ENCODE measurements at regions not wholly inside any gene's neighbourhood (a gene's known extent, or its start where the extent isn't known, plus 50 kb on each side); places are given as distances from the start of the nearest gene placed in this dataset.

DNA sequence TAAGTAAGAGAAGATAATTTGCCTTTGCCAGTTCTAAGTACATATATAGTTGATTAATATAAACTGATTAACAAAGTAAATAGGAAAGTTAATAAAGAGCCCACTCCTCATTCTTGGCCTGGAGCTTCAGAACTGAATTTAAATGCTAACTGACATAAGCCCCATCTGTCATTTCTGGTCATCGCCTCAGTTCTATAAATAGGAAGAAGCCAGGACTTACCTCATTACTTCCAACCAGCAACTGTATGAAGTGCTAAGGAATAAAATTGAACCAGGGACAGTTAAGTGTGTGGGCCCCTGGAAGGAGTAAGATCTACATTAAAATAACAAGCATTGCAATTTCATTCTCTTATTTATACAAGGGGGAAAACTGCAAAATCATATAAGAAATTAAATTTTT lies 52.0 kb upstream of the PDLIM5 start:
- no peaks in the 10 kb centered on the region for H3K9me2 ChIP-seq (ENCODE audit: insufficient read depth)
- no peak overlapping the region for H2AFZ ChIP-seq
- WGBS, 2 experiments (ENCODE audit: low coverage in 1 of 2, low lambda C conversion rate in 2 of 2, missing lambda C conversion rate in 2 of 2) = 52 to 54% methylated on average over 1 of the region's 1 CpG
- H4K20me1 ChIP-seq (ENCODE audit: insufficient read depth) = no peaks in the 10 kb centered on the region
- no peak overlapping the region for H3K4me2 ChIP-seq (ENCODE audit: unreplicated experiment)
- H3K4me3 ChIP-seq = no peak overlapping the region
- H3K27me3 ChIP-seq (replicated peaks; ENCODE audit: insufficient read depth) = no peaks in the 10 kb centered on the region
- no peaks in the 10 kb centered on the region for H3K9me3 ChIP-seq (ENCODE audit: low read depth)
- in situ Hi-C loops (cut with MboI) = loop anchor here (25.0 kb wide), 2 partner anchors 587 to 713 kb away; no protein-coding TSS in a partner anchor
- no peaks in the 10 kb centered on the region for H3K4me1 ChIP-seq (ENCODE audit: insufficient read depth)
- no peak for TF ChIP-seq EZH2 (IDR thresholded peaks at IDR 0.05; ENCODE audit: insufficient read depth, poor library complexity, severe bottlenecking)
- TF ChIP-seq EZH2phosphoT487 (IDR thresholded peaks at IDR 0.05; ENCODE audit: insufficient read depth, low read depth) = no peak
- no peaks in the 10 kb centered on the region for H3F3A ChIP-seq (ENCODE audit: insufficient read depth)
- H3K9ac ChIP-seq = no peak overlapping the region
- DNase-seq = no peak
- H3K79me2 ChIP-seq (ENCODE audit: insufficient read depth) = no peaks in the 10 kb centered on the region
- H3K36me3 ChIP-seq (ENCODE audit: low read depth) = no peaks in the 10 kb centered on the region
- H3K27ac ChIP-seq = no peak overlapping the region

DNA sequence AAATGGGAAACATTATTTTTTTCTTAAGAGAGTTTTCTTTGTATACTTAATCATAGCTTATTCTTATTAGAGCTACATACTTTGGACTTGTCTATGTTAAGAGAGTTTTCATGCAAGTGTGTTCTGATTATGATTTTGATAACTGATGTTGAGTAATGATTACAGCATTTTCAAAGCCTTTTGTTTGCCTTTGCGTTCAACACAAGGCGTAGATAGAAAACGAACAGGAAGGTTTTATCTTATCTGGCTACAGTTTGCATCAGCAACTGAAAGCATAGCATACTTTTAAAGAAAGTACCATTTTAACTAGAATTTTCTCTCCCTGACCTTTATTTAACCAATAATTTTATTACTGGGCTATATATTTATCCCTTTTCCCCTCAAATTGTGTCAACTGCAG lies 51.6 kb upstream of the PDLIM5 start:
- no peaks in the 10 kb centered on the region for H3K9me2 ChIP-seq (ENCODE audit: insufficient read depth)
- H3K4me2 ChIP-seq (ENCODE audit: unreplicated experiment) = no peak overlapping the region
- H3K9ac ChIP-seq = no peak overlapping the region
- H3K79me2 ChIP-seq (ENCODE audit: insufficient read depth) = no peaks in the 10 kb centered on the region
- TF ChIP-seq EZH2 (IDR thresholded peaks at IDR 0.05; ENCODE audit: insufficient read depth, poor library complexity, severe bottlenecking) (no peak), EZH2phosphoT487 (IDR thresholded peaks at IDR 0.05; ENCODE audit: insufficient read depth, low read depth) (no peak)
- no peaks in the 10 kb centered on the region for H3K4me1 ChIP-seq (ENCODE audit: insufficient read depth)
- H3K36me3 ChIP-seq (ENCODE audit: low read depth) = no peaks in the 10 kb centered on the region
- in situ Hi-C loops (cut with MboI) = loop anchor here (25.0 kb wide), 1 partner anchor 712 kb away; no protein-coding TSS in a partner anchor
- WGBS, 2 experiments (ENCODE audit: low coverage in 1 of 2, low lambda C conversion rate in 2 of 2, missing lambda C conversion rate in 2 of 2) = 89 to 93% methylated on average over 3 of the region's 3 CpGs
- H3K27me3 ChIP-seq (replicated peaks; ENCODE audit: insufficient read depth) = no peaks in the 10 kb centered on the region
- H2AFZ ChIP-seq = no peak overlapping the region
- no peaks in the 10 kb centered on the region for H4K20me1 ChIP-seq (ENCODE audit: insufficient read depth)
- H3K9me3 ChIP-seq (ENCODE audit: low read depth) = no peaks in the 10 kb centered on the region
- no peaks in the 10 kb centered on the region for H3F3A ChIP-seq (ENCODE audit: insufficient read depth)
- H3K27ac ChIP-seq = no peak overlapping the region
- DNase-seq = no peak
- H3K4me3 ChIP-seq = no peak overlapping the region
